ENCODE measurements at regions not wholly inside any gene's neighbourhood (a gene's known extent, or its start where the extent isn't known, plus 50 kb on each side); places are given as distances from the start of the nearest gene placed in this dataset.

DNA sequence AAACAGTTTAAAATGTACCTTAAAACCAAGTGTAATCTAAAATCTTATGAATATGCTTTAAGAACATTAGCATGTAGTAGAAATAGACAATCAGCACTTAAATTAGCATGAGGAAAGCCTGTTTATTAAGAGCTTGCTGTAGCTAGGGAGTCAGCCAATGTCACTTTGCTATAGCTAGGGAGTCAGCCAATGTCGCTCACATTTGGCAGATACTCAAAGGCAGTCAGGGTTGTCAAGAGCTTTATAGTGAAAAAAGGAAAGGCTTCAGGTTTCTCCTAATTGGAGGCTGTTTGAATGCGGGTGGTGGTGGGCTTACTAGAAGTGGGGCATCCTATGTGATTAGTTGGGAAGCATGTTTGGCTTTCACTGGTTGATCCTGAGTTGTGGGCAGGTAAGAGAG lies 226.2 kb upstream of the DGKB start:
- TF ChIP-seq, protein P1, sequence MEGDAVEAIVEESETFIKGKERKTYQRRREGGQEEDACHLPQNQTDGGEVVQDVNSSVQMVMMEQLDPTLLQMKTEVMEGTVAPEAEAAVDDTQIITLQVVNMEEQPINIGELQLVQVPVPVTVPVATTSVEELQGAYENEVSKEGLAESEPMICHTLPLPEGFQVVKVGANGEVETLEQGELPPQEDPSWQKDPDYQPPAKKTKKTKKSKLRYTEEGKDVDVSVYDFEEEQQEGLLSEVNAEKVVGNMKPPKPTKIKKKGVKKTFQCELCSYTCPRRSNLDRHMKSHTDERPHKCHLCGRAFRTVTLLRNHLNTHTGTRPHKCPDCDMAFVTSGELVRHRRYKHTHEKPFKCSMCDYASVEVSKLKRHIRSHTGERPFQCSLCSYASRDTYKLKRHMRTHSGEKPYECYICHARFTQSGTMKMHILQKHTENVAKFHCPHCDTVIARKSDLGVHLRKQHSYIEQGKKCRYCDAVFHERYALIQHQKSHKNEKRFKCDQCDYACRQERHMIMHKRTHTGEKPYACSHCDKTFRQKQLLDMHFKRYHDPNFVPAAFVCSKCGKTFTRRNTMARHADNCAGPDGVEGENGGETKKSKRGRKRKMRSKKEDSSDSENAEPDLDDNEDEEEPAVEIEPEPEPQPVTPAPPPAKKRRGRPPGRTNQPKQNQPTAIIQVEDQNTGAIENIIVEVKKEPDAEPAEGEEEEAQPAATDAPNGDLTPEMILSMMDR (IDR thresholded peaks at IDR 0.05; ENCODE audit: insufficient read depth, low read length, poor library complexity, severe bottlenecking), result no peak
- no peak for TF ChIP-seq EZH2phosphoT487 (conservative IDR thresholded peaks at IDR 0.05; ENCODE audit: low read length)
